NCI-H1930 (cell line): ENCODE measurements at regions not wholly inside any gene's neighbourhood (a gene's known extent, or its start where the extent isn't known, plus 50 kb on each side); places are given as distances from the start of the nearest gene placed in this dataset.

Experiments
- DNase-seq, 2 experiments: peaks; one replicate each; lab custom pipeline; 2025; lab: John Stamatoyannopoulos, UW

DNA sequence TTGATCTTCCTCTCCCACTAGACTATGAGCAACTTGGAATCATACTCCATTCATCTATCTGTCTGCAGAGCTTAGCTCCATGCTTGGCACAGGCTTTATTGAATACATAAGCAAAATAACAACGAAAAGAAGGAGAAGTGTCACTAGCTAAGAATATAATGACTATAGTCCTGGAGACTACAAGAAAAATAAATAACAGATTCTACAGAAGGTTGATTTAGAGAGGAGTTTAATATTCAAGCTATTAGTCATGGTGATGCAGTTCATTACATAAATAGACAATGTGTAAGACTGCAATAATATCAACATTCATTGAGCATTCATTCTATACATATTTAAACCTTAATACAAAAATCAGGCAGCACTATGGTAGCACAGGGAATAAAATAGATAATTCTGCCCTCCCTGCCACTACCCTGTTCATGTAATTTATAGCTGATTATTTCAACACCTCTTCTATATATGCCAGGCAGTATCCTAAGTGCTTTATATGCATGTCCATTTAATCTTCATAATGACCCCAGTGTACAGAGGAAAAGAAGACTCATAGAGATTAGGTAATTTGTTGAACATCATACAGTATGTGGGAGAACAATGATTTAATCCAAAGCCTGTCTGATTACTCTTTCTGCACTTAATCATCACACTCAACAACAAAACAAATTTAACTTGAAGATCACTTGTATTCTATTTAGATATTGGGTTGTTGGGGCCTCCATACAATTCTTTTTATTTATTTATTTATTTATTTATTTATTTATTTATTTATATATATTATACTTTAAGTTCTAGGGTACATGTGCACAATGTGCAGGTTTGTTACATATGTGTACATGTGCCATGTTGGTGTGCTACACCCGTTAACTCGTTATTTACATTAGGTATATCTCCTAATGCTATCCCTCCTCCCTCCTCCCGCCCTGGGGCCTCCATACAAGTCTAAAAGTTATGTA is 165.3 kb downstream of the RNF152 start:
- no peak for DNase-seq

- no peak for DNase-seq
Observed at GRCh38 chr18:61724532-61724931, 168.3 kb downstream of the RNF152 start.

- no peak for DNase-seq
Observed at GRCh38 chr18:61722247-61722646, 170.6 kb downstream of the RNF152 start.

DNA sequence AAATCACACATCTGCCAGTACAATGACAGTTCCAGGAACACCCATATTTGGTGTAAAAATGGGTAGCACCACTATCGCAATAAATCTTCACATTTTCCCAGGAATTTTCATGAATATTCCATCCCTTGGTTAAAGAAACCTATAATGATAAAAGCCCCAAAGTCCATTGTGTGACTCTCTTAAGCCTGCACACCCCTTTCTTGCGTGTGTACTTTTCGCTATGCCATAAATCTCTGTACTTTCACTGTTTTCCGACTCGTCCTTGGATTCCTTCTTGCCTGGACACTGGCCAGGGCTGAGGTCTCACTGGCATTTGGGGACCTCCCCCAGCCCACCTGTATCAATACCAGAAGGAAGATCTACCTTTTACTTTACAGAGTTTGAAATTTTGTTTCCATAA is 172.3 kb downstream of the RNF152 start:
- DNase-seq, result no peak

- DNase-seq, result no peak
Observed at GRCh38 chr18:61719671-61720070, 173.1 kb downstream of the RNF152 start.

DNA sequence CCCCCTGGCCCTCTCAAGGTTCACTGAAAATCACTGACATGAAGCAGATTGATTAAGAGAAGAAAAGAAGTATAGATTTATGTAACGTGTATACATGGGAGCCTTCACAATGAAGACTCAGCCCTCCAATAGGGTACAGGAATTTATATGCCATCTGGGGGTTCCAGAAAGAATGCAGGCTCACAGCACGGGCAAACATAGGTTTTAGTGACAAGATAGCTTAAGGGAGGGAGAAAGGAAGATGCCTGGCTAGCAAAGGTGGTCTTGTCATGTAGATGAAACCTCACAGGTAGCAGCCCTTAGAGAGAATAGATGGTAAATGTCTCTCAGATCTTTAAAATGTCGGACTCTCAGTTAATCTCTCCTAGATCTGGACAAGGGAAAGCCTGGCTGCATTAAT is 173.9 kb downstream of the RNF152 start:
- DNase-seq, result no peak

DNA sequence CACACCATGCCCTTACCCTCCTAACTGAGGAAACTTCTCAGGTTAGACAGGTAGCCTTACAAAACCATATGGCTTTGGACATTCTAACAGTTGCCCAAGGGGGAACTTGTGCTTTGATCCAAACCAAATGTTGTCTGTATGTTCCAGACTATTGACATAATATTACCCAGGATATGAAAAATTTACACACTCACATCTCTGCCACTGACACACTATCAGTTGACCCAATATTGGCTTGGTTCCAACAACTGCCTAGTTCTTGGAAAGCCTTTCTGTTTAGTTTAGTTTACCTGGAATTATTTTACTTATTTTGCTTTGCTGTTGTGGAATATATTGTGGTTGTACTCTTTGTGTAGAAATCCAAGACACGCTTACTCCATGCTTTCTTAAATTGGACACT is 178.4 kb downstream of the RNF152 start:
- DNase-seq, result no peak

DNA sequence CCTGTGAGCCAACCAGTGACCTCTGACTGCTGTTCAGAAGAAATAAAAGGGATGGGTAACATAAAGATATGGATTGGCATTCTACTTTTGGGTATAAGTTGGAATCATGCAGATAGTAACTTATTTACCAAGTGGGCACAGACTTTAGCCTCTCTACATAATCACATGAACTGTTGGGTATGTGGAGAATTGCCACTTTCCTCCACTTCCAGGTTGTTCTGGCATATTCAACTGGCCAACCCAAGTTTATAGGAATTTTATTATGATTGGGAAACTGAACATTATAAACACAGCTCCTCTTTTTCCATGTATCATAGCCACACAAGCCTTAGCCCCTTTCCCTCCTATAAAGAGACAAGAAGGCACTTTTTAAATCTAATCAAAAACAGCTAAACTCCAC is 179.3 kb downstream of the RNF152 start:
- no peak for DNase-seq

DNA sequence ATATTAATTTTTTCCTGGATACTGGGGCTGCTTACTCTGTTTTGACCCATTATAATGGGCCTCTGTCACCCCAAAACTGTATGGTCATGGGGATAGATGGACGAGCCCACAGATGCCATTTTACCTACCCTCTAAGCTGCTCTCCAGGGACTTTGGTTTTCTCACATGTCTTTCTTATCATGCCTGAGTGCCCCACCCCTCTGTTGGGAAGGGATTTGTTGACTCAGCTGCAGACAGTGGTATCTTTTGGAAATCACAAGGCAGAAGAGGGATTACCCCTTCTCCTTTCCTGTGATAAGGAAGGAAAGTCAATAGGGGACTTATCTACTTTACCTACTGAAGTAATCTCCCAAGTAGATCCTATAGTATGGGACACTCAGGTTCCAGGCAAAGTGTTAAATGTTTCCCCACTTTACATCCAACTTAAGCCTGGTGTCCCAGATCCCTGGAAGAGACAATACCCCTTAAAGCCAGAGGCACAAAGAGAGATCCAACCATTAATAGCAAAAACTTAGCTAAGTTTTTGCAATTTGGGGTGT is 182.7 kb downstream of the RNF152 start:
- DNase-seq, result no peak

DNA sequence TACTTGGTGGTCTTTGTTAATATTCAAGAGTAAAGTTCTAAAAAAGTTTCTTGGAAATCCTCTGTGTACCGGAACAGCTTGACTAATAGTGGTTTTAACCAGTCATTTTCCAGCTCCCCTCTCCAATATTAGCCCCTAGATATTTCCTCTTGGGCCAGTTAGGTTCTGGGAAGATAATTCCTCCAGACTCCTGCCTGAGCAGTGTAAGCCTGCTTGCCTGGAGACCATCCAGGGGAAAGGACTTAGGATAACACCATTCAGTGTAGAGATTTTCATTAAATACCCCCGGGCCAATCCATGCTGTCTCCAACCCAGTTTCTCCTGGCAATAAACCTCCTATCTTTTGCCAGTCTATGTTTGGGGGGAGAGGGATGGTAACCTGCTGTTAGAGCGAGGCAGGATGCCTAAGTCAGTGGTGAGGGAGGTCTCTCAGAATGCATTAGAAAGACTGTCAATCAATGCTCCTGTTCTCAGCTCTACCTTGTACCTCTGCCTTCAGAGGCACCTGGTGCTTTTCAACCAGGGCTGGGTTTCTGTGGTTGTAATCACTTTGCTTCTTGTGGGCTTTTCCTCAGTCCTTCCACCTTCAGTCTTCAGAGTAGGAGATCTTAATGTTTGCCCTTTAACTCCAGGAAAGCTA is 186.4 kb downstream of the RNF152 start:
- no peak for DNase-seq

GRCh38 chr18:61703508-61703907 is 189.3 kb downstream of the RNF152 start:
- DNase-seq, result no peak

DNA sequence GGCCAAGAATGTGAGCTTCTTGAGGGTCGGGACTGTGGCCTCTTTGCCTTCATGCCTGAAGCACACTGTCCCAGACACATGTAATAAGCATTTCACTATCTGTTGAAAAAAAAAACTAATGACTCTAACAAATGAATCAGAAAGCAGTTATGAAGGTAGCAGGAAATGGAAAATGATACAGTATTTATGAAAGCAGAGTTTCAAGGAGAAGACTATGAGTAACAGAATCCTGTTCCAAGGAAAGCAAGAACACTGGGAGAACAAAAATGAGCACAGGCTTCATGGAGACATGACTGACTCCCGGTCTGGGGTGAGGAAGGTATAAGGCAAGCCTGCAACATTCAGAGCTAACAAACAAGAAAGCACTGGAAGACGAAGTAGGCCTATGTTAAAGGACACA is 190.8 kb downstream of the RNF152 start:
- no peak for DNase-seq

- no peak for DNase-seq
Observed at GRCh38 chr18:61699397-61700110, 193.3 kb downstream of the RNF152 start.

DNA sequence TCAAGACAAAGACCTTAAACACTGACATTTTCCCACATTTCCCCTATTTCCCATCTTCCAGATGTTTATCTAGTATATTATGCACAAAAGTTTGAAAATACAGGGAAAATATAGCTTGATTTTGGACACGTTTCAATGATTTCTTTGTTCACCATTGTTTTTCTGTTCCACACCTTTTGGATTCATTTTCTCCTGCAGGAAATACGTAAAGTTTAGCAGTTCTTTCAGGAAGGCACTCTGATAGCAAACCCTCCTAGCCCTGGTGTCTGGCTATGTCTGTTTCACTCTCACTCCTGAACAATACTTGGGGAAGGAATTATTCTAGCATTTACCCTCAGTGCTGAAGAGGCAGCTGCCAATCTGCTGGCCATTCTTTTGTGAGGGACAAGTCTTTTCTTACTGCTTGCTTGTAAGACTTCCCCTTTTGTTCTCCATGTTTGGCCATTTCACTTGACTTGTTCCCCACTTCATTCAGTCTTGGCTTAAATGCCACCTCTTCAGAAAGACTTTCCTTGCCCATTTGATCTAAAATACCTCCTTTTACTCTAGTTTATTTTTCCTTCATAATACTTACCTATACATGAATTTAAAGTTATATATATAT is 195.4 kb downstream of the RNF152 start:
- no peak for DNase-seq

GRCh38 chr18:61694236-61694635 is 198.6 kb downstream of the RNF152 start:
- DNase-seq, result no peak

- DNase-seq, result no peak
Observed at GRCh38 chr18:61690418-61691138, 202.2 kb downstream of the RNF152 start.

- no peak for DNase-seq
Observed at GRCh38 chr18:61687317-61687716, 205.5 kb downstream of the RNF152 start.

GRCh38 chr18:61683856-61684255 is 209.0 kb downstream of the RNF152 start:
- DNase-seq, result no peak

GRCh38 chr18:61681065-61681464 is 211.7 kb downstream of the RNF152 start:
- DNase-seq, result no peak

GRCh38 chr18:61679836-61680235 is 213.0 kb downstream of the RNF152 start:
- no peak for DNase-seq

GRCh38 chr18:61677435-61677970 is 215.3 kb downstream of the RNF152 start:
- DNase-seq, result no peak
